Dermis microvascular lymphatic vessel endothelial cell (primary cell): ENCODE measurements at regions not wholly inside any gene's neighbourhood (a gene's known extent, or its start where the extent isn't known, plus 50 kb on each side); places are given as distances from the start of the nearest gene placed in this dataset.
"Not testable (repeated sequence)": the region's sequence is repeated elsewhere in the genome, so short reads cannot be mapped to it uniquely, and the experiment has no call there.

ENCODE experiments used
- DNase-seq, 2 donors: peaks; one replicate each; pipeline versions ENCODE4 v3.0.0 to v3.0.0-alpha.2; 2010; ENCODE audit warnings: low read depth in 2 of 2

DNA sequence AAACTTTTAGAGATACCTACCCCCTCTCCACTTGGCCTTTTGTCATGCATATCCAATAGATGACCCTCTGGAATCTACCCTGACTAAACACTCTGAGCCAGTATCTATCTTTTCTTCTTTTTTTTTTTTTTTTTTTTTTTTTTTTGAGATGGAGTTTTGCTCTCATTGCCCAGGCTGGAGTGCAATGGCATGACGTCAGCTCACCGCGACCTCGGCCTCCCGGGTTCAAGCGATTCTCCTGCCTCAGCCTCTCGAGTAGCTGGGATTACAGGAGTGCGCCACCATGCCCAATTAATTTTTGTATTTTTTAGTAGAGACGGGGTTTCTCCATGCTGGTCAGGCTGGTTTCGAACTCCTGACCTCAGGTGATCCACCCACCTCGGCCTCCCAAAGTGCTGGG is 50.8 kb upstream of the GRIN2B start:
- not testable (repeated sequence) for DNase-seq

DNA sequence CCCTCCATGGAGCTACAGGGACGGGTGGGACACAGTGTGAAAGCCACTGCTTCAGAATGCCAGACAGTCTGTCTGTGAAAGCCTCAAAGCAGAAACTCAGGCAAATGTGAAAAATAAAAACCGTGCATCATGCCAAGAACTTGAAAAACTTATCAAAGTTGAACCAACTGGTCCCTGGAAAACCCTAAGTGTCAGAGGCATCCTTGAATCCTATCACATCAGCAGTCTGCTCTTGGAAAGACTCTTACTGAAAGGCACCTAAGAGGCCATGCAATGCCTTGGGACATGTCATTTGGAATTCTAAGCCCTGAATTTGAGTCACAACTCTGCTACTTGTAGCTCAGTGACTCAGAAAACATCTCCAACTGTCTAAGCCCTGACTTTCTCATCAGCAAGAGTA is 62.4 kb upstream of the GRIN2B start:
- DNase-seq = no peak

- no peak for DNase-seq
Measured at GRCh38 chr12:14048941-14049545, 67.6 kb upstream of the GRIN2B start.

DNA sequence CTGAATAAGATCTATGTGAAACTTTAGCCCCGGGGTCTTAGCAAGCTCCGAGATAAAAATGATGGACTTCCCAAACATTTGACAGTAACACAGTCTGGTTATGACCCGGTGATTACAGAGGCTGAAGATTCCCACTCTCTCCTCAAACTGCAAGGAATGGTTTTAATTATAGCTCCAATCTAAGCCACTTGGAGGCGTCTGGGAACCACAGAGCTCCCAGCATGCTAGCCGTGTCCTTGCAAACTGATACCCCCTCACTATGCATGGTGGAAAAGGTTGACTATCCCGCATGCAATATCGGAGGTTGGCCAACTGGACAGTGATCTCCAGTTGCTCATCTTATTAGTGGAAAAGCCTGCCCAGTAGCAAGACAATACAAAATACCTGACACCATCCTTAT is 76.5 kb upstream of the GRIN2B start:
- no peak for DNase-seq

DNA sequence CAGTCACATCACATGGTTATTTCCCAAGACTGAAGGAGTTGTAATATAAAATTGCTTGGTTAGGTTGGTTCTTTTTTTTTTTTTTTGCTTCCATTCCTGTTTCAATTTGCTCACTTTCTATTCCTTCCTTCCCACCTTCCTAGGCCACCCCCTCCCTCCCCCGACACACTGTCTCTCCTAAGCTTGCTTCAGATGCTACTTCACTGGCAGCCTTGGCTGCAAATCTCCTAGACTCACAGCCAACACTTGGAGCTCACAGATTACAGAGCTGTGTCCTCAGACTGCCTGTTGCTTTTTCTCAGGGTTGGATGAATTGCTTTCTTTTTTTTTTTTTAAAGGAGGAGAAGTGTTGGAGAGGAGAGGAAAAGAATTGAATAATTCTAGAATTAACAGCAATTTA is 77.3 kb upstream of the GRIN2B start:
- DNase-seq = no peak

DNA sequence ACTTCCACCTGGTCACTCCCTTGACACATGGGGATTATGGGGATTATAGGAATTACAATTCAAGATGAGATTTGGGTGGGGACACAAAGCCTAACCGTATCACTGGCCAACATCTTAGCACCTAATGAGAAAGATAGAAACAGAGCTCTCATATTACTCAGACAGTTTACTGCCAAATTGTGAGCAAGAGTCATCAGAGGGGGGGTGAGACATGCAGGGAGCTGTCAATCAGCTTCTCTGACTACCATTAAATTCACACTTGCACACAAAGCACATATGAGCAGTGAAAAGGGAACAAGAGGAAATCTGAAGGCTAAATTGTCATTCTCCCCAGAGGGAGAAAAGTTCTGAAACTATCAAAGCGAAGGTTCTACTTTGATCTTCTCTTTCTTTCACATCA is 78.1 kb upstream of the GRIN2B start:
- no peak for DNase-seq

GRCh38 chr12:14065616-14066015 is 84.2 kb upstream of the GRIN2B start:
- DNase-seq = no peak

- no peak for DNase-seq
Measured at GRCh38 chr12:14066021-14066420, 84.6 kb upstream of the GRIN2B start.

- no peak for DNase-seq
Measured at GRCh38 chr12:14068961-14069360, 87.6 kb upstream of the GRIN2B start.

DNA sequence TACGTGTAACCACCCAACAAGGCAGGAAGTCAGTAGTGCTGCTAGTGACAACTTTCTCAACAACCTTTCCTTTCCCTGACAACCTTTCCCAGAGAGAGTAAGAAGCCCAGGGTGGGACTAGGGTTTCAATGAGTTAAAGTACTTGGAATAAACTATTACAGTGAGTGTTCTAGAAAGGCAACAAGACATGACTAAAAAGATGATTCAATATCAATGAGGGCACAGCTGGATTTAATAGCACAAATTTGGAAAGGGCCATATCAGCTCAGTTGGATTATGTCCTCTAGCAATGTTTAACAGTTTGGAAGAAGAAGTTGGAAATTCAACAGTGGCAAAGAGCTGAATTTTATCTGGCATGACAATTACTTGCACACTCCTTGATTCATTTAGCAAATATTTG is 90.4 kb upstream of the GRIN2B start:
- no peak for DNase-seq

DNA sequence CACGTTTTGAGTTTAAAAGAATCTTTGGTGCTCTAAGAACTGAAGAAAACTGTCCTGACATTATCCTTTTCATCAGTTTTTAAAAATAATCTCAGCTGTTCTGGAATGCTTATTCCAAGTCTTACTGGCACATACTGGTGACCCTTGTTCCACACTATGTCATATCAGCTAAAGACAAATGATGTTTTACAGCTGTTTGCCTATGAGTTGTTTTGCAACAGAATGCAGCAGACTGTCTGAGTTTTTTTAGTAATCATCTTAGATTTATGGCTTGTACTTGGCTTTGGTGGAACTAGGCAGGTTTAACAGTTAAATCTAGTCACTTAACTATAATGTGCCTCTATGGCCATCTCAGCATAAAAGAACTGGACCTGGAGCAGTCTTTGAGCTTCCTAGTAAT is 91.6 kb upstream of the GRIN2B start:
- no peak for DNase-seq

GRCh38 chr12:14075797-14076393 is 94.5 kb upstream of the GRIN2B start:
- DNase-seq = no peak

GRCh38 chr12:14076538-14076937 is 95.1 kb upstream of the GRIN2B start:
- DNase-seq = no peak

GRCh38 chr12:14086838-14087237 is 105.4 kb upstream of the GRIN2B start:
- DNase-seq = no peak

DNA sequence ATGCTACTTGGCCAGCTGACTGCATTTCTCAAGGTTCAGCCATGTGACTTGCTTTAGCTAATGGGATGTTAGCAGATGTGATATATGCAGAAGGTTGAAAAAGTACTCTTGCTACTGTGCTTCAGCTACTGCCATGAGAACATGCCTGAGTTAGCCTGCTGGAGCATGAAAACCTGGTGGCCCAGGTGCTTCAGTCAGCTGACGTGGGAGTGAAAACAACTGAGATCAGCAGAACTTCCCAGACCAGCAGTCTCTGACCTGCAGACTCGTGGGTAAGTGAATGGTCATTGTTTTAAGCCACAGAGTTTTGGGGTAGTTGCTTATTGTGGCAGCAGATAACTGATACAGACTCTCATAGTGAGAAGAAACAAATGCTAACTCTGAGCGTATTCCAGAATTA is 118.6 kb upstream of the GRIN2B start:
- no peak for DNase-seq

DNA sequence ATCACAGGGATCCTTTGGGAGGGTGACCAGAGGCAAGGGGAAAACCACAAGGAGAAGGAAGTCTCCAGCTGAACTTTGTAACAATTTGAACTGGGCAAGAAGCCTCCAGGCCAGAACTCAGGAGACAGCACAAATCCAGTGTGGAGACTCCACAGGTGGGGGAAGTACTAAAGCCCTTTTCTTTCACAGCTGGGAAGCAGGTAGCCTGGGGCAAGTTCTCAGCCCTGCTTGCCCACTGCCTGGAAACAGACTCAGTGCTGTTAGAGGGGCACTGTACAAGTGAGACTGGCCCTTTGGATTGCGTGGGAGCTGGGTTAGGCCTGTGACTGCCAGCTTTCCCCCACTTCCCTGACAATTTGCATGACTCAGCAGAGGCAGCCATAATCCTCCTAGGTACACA is 120.2 kb upstream of the GRIN2B start:
- DNase-seq = not testable (repeated sequence)

- DNase-seq = no peak
Measured at GRCh38 chr12:14111230-14111865, 129.9 kb upstream of the GRIN2B start.

DNA sequence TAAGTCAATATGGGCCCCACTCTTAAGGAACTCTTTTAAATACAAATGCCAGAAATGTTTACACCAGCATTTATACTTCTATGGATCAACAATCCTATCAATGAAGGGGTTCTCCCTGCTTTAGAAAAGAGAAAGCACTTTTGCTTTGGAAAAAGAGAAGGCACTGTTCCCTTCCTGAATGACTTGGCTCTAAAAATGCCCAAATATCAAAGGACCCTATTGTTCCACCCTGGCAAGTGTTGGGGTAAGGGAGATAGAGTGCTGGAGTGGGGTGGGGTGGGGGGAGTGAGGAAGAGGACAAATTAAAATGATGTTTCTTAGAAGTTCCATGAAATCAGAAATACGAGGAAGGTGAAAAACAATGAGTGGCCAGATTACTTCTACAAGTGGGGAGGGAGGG is 131.6 kb upstream of the GRIN2B start:
- DNase-seq = no peak

DNA sequence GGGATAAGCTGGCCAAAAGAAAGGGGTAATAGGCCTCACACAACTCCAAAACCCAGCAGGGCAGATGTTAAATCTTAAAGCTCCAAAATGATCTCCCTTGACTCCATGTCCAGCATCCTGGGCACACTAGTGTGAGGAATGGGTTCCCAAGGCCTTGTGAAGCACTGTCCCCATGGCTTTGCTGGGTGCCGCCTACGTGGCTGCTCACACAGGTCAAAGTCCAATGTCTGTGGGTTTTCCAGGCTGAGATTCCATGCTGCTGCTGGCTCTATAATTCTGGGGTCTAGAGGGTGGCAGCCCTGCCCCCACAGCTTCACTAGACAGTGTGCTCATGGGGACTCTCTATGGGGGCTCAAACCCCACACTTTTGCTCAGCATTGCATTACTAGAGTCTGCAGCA is 145.3 kb upstream of the GRIN2B start:
- DNase-seq = no peak

DNA sequence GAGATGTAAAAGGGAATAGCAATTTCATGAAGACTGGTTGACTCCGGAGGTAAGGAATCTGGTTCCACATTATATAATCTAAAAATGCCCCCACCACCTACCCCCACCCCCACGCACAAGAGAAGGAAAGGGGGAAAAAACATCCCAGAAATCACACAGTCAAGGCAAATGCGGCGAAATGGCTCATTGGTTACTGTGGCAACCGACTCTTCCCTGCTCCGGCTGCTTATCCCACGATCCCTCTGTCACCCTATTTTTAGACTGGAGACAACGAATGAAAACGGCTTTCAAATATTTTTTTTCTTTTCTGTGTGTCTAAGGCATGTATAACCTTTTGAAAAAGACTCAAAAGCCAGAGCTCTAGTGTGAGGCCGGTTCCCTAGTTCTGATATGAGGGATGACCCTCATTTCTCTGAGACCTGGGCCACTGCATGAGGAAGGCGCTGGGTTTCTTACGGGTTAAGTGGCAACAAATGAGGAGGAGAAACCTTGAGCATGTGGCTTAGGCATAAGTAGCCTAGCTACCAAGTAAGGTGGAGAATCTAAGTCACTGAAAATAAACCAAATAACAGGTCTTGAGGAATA is 148.3 kb upstream of the GRIN2B start:
- DNase-seq = no peak

GRCh38 chr12:14135996-14136395 is 154.6 kb upstream of the GRIN2B start:
- no peak for DNase-seq

- DNase-seq = no peak
Measured at GRCh38 chr12:14138495-14138894, 157.1 kb upstream of the GRIN2B start.
